Posterior cingulate gyrus (tissue), 11 donors: ENCODE measurements at regions not wholly inside any gene's neighbourhood (a gene's known extent, or its start where the extent isn't known, plus 50 kb on each side); places are given as distances from the start of the nearest gene placed in this dataset.

ENCODE experiments used
- DNase-seq, 10 donors: peaks; one replicate each; pipeline versions ENCODE4 v3.0.0 to v3.0.0-alpha.2; 2020 to 2021; ENCODE audit warnings: mixed read lengths in 3 of 10
- intact Hi-C: fragments of 100-400 bp; cut with DNase I; formaldehyde crosslinking; loops from one replicate; pipeline ENCODE4 v1.15.1; 2023

- DNase-seq: no peak
- intact Hi-C loops: no loop called here
Observed at GRCh38 chr15:69945729-69946128, 152.0 kb downstream of the TLE3 start.

GRCh38 chr15:69946870-69947269 is 150.8 kb downstream of the TLE3 start:
- intact Hi-C loops: no loop called here
- DNase-seq: no peak

GRCh38 chr15:69947394-69947793 is 150.3 kb downstream of the TLE3 start:
- intact Hi-C loops: no loop called here
- DNase-seq: no peak

- intact Hi-C loops: no loop called here
Observed at GRCh38 chr15:69949485-69949884, 148.2 kb downstream of the TLE3 start.

DNA sequence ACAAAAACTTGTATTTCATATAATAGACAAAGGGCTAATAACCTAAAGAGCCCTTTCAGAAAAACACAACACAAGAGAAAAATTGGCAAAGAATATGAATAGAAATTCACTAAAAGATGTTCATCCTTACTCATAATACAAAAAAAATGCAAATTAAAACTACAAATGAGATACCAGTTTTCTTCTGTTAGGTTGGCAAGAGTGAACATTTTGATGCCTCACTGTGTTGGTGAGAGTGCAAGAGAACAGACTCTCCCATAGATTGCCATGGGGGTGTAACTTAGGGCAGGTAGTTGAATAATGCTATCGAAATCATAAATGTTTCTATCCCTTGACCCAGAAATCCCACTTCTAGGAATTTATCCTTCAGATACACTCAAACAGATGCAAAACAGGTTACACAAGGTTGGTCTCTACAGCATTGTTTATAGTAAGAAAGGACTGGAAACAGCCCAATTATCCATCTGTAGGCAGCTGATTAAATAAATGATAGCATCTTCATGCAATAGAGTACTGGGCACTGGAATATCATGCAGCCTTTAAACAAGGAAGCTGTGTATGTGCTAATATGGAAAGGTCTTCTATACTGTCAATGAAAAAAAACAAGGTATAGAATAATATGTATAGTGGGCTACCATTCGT is 146.3 kb downstream of the TLE3 start:
- no peak for DNase-seq
- intact Hi-C loops: no loop called here

More at GRCh38 chr15:69949485-69949884, 148.2 kb downstream of the TLE3 start:
- DNase-seq: no peak

DNA sequence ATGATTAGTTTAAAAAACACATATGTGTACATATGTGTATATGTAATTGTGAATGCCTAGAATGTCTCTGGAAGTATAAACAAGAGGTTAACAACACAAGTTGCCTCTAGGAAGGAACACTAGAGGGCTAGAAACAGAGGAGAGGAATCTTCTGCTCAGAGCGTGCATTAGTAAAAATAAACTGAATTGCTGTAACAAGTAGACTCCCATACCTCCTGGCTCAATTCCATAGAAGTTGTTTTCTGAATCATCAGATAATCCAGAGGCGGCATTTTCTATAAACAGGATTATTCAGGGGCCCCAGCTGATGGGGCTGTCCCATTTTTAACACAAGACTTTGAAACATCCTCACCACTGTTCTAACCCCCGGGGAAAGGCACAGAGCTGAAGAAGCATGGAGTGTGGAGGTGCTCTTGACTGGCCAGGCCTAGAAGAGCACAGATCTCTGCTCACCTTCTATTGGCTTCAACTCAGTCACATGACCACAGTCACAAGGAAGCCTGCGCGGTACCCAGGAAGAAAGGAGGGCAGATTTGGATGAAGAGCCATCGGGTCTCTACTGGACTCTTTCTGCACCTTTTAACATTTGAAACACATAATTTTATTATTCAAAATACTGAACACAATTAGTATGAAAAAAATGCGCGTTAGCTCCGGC is 145.7 kb downstream of the TLE3 start:
- DNase-seq: no peak

GRCh38 chr15:69953051-69953450 is 144.7 kb downstream of the TLE3 start:
- DNase-seq: no peak
- intact Hi-C loops: no loop called here

More for the DNA sequence above, 145.7 kb downstream of the TLE3 start:
- intact Hi-C loops: no loop called here

DNA sequence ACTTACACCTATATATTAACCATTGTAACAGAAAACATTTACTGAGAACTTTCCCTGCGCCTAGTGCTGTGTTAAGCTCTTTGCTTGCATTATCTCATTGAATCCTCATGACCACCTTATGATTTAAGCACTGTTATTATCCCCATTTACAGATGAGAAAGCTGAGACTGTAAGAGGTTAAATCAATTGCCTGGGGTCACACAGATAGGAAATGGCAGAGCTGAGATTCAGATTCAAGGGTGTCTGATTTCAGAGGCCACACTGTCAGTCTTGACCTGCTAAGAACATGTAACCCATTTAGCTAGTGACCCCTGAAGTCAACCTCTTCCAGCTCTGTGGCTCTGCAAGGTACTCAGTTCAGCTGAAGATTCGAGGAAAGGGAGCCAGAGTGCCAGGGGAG is 143.9 kb downstream of the TLE3 start:
- intact Hi-C loops: no loop called here
- DNase-seq: no peak

DNA sequence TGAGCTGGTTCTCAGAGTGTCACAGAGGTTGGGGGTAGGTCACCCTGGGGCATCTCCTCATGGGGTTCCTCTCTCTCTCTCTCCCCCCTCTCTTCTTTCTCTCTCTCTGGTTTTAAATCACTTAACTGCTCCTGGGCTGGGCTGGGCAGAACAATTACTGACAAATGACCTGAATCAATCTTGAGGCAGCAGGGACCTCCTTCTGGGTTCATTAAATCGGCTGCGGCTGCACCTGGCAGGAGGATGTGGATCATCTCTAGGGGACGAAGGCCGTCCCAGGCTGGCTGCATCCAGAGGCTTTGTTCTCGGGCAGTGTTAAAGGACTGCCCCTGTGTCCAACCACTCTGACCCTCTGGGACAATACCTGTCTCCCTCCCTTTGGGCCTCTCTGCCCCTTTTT is 143.1 kb downstream of the TLE3 start:
- no peak for DNase-seq
- intact Hi-C loops: no loop called here

GRCh38 chr15:69955240-69955894 is 142.3 kb downstream of the TLE3 start:
- no peak for DNase-seq
- intact Hi-C loops: no loop called here

DNA sequence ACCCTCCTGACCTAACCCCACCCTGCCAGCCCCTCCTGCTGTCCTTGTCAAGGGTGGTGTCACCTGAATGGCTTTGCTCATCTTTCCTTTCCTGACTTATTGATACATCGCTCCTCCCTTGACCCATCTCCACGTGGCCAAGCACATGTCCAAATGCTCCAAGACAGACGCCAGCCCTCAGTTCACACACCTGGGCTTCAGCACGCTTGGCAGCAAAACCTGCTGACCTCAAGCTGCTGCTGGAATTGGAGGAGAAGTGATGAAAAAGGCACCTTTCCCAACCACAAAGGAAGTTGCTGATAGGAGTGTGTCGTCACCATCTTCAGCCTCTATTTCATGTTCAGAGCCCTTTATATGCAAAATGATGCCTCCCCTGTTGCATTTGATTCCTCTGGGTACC is 141.3 kb downstream of the TLE3 start:
- intact Hi-C loops: no loop called here
- DNase-seq: no peak

- no peak for DNase-seq
- intact Hi-C loops: no loop called here
Observed at GRCh38 chr15:69957175-69957574, 140.5 kb downstream of the TLE3 start.

GRCh38 chr15:69958496-69959084 is 139.1 kb downstream of the TLE3 start:
- intact Hi-C loops: no loop called here
- no peak for DNase-seq

GRCh38 chr15:69962561-69962960 is 135.2 kb downstream of the TLE3 start:
- intact Hi-C loops: no loop called here
- DNase-seq: no peak

- DNase-seq: no peak
- intact Hi-C loops: no loop called here
Observed at GRCh38 chr15:69963385-69963784, 134.3 kb downstream of the TLE3 start.

- intact Hi-C loops: no loop called here
- DNase-seq: no peak
Observed at GRCh38 chr15:69971771-69972170, 125.9 kb downstream of the TLE3 start.

DNA sequence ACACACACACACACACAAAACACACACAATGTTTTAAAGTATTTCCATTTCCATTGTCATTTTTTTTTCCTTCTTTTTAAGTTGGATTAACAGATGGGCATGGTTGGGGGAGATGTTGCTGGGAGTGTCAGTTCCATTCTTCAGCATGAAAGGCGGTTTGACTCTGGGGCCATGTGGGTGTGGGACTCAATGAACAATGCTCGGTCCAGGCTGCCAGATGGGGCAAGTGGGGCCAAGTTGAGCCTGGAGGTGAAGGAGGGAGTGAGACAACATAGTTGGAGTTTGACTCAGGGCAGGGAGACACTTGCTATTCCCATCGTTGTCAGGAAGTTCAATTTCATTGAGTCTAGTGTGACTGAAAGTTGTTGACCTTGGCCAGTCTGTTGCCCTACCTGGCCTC is 125.3 kb downstream of the TLE3 start:
- intact Hi-C loops: no loop called here
- DNase-seq: no peak

DNA sequence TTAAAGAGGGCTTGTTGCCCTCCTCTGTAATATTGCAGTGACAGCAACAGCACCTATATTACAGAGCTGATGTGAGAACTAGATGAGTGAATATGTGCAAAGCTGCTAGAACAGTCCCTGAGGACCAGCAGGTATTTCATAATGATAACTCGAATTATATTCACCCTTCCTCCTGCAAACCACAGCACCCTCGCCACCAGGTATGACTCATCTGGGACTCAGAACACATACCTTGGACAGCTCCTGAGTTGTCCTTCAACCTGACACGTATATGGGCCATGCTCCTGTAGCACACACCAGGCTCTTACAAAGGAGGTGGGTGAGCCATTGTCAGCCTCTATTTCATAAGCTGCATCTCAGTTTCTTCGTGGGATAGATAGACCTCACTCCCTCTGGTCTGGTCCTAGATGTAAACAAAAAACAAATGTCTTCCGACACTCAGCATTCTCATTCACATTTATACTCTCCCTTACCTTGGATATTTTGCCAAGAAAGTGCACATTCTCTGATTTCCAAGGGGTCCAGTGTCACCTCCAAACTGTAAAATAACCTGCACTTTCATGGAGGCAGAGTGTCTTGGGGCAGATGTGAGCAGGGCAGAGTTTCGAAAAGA is 124.5 kb downstream of the TLE3 start:
- intact Hi-C loops: no loop called here
- DNase-seq: no peak

- DNase-seq: no peak
- intact Hi-C loops: no loop called here
Observed at GRCh38 chr15:69973880-69974279, 123.8 kb downstream of the TLE3 start.

DNA sequence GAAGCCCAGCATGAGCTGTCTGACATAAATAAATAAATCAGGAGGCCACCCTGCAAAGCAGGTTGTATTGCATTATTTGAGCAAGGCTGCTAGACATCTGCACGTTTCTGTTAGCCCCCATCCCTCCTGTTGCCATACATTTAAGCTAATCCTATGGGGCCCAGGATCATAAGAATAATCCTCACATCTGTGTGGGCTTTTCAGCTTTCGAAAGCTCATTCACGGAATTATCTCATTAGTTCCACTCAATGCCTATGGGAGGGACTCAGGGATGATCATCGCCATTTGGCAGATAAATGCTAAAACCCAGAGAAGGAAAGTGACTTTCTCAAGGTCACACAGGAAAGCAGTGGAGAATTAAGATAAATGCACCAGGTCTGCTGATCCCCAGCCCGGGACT is 123.4 kb downstream of the TLE3 start:
- no peak for DNase-seq
- intact Hi-C loops: no loop called here

DNA sequence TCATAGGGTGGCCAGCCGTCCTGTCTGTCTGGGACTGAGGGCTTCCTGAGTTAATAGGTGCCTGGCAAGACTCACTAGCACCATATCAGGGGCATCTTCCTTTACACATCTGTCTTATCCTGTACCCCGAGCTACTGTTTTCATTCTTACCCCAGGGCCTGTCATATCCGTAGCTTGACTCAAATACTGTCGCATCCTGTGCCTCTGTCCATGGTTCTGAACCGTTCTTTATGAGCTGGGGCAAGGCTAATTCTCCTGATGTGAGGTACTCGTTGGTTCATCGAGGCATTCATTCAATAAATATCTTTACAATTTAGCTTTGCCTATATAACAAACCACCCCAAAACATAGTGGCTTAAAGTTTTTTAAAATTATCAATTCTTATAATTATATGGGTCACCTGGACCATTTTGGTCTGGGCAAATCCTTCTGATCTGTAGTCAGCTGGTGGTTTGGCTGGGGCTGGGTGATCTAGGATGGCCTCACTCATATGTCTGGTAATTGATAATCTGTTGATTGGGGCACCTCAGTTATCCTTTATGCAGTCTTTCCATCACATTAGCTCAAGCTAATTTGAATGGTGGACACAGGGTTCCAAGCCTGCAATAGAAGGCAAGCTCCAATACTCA is 121.2 kb downstream of the TLE3 start:
- intact Hi-C loops: no loop called here
- DNase-seq: no peak
